Pancreas (tissue), 10 donors: ENCODE measurements at regions not wholly inside any gene's neighbourhood (a gene's known extent, or its start where the extent isn't known, plus 50 kb on each side); places are given as distances from the start of the nearest gene placed in this dataset.

Source experiments
- ATAC-seq, 4 donors: fragments of 200-7000 bp; cut with Tn5 transposase; one replicate each; pipeline versions ENCODE4 v1.8.0 to v1.9.1; 2020; ENCODE audit warnings: mild to moderate bottlenecking in 4 of 4, moderate library complexity in 4 of 4
- DNase-seq, 6 donors: peaks; one replicate each; pipeline ENCODE4 v3.0.0-alpha.2; 2020
- FAIRE-seq: peaks from 2 replicates; lab custom pipeline; 2012; peaks lifted over from hg19 to GRCh38; lab: Jason Lieb, UNC
- H3K27ac ChIP-seq, 4 donors: fragments of 200-600 bp; sonication (generic); 1 replicate in 3 of 4; 2 replicates in 1 of 4; pipeline versions ENCODE4 v1.5.0 to v1.8.0; 2020
- H3K27me3 ChIP-seq, 4 donors: fragments of 200-600 bp; one replicate each; pipeline ENCODE4 v1.8.0; 2021
- H3K36me3 ChIP-seq, 3 donors: fragments of 200-600 bp; sonication (generic) in 1 of 3; one replicate each; pipeline versions ENCODE4 v1.5.0 to v1.8.0; 2020 to 2021
- H3K4me1 ChIP-seq, 3 donors: fragments of 200-600 bp; one replicate each; pipeline ENCODE4 v1.8.0; 2021
- H3K4me3 ChIP-seq, 4 donors: fragments of 200-600 bp; sonication (generic) in 2 of 4; one replicate each; pipeline versions ENCODE4 v1.5.0 to v1.8.0; 2020 to 2021
- H3K9me3 ChIP-seq, 4 donors: fragments of 200-600 bp; one replicate each; pipeline ENCODE4 v1.8.0; 2021
- WGBS, 2 donors: extraction: QIAGEN DNeasy Blood & Tissue Kit; methylation state at CpG; one replicate each; pipeline ENCODE4 v1.1.7; 2013; 5-methylcytosine and 5-hydroxymethylcytosine counted together
- intact Hi-C, 3 donors: fragments of 100-400 bp; cut with DNase I; formaldehyde crosslinking; loops; one replicate each; pipeline versions ENCODE4 v1.11.1 to v1.14.2; 2022
- TF ChIP-seq, protein P1 (sequence below), 4 donors: fragments of 200-600 bp; sonication (generic) in 3 of 4; IDR thresholded peaks; one replicate each; pipeline versions ENCODE4 v1.5.0 to v1.8.0; 2021; ENCODE audit warnings: antibody characterized with exemption in 4 of 4
- donor health status: healthy with polysubstance abuse.
- donor health status: DM: no; HTN: no; CAD: no; lungs with moderate emphysema.
- donor health status: DM: no; HTN: no; CAD: no.
- donor health status: control.
- donor health status: control.
- donor health status: Bipolar disorder and iron deficiency.
- donor health status: DM: yes; HTN: yes; CAD: no.
- donor health status: DM: no; HTN: no; CAD: no.
- donor health status: DM: no; HTN: no; CAD: no.
- donor health status: DM: yes; HTN: yes; CAD: no.

DNA sequence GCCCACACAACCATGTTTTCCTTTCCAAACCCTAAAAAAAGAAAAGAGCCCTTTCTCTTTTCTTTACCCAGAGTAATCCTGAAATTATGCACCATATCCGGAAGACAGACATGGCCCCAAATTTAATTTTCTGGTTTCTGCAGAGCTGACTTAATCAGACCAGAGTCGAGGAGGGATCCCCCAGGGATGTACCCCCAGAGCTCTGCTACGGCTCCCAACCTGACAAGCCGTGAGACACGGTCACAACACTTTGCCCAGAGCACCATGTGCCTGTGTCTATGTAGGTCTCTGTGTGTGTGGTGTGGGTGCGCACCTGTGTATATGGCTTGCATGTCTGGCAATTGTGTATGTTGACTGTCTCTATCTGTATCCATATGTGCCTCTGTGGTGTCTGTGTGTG, 77.6 kb upstream of the CLMN start:
- Histone ChIP-seq H3K27me3 (no peaks in the 10 kb centered on the region), H3K36me3 (no peaks in the 10 kb centered on the region), H3K27ac (no peak overlapping the region), H3K4me3 (no peak overlapping the region), H3K4me1 (no peaks in the 10 kb centered on the region), H3K9me3 (no peaks in the 10 kb centered on the region)
- ATAC-seq (no peak), DNase-seq (no peak), FAIRE-seq (no peak)
- intact Hi-C loops = no loop called here
- TF ChIP-seq, protein P1, sequence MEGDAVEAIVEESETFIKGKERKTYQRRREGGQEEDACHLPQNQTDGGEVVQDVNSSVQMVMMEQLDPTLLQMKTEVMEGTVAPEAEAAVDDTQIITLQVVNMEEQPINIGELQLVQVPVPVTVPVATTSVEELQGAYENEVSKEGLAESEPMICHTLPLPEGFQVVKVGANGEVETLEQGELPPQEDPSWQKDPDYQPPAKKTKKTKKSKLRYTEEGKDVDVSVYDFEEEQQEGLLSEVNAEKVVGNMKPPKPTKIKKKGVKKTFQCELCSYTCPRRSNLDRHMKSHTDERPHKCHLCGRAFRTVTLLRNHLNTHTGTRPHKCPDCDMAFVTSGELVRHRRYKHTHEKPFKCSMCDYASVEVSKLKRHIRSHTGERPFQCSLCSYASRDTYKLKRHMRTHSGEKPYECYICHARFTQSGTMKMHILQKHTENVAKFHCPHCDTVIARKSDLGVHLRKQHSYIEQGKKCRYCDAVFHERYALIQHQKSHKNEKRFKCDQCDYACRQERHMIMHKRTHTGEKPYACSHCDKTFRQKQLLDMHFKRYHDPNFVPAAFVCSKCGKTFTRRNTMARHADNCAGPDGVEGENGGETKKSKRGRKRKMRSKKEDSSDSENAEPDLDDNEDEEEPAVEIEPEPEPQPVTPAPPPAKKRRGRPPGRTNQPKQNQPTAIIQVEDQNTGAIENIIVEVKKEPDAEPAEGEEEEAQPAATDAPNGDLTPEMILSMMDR (IDR thresholded peaks at IDR 0.05) = no peak
- WGBS, 2 donors = 86 to 95% methylated on average over 6 of the region's 6 CpGs

DNA sequence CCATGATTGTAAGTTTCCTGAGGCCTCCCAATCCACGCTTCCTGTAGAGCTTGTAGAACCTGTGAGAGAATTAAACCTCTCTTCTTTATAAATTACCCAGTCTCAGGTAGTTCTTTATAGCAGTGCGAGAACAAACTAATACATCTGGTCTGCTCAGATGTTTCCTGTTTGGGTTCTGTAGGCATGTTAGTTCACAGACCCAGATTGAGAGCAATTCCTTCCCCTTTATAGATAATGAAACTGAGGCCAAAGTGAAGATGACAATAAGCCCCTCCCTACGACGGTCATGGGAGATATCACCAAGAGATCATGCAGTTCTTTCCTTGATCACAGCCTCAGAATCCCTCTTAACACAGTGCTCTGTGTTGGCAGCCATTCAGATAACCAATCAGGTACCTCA, 76.5 kb upstream of the CLMN start:
- Histone ChIP-seq H3K27me3 (no peaks in the 10 kb centered on the region), H3K27ac (no peak overlapping the region), H3K4me3 (no peak overlapping the region), H3K4me1 (no peaks in the 10 kb centered on the region), H3K36me3 (no peaks in the 10 kb centered on the region), H3K9me3 (no peaks in the 10 kb centered on the region)
- ATAC-seq = no peak
- DNase-seq = no peak
- intact Hi-C loops = no loop called here
- WGBS, 2 donors = 69 to 73% methylated on average over 4 of the region's 4 CpGs
- FAIRE-seq = no peak
- TF ChIP-seq, protein P1 (IDR thresholded peaks at IDR 0.05) = no peak

GRCh38 chr14:95395098-95395737, 75.5 kb upstream of the CLMN start:
- no peak for ATAC-seq
- intact Hi-C loops = no loop called here
- TF ChIP-seq, protein P1 (IDR thresholded peaks at IDR 0.05) = no peak

DNA sequence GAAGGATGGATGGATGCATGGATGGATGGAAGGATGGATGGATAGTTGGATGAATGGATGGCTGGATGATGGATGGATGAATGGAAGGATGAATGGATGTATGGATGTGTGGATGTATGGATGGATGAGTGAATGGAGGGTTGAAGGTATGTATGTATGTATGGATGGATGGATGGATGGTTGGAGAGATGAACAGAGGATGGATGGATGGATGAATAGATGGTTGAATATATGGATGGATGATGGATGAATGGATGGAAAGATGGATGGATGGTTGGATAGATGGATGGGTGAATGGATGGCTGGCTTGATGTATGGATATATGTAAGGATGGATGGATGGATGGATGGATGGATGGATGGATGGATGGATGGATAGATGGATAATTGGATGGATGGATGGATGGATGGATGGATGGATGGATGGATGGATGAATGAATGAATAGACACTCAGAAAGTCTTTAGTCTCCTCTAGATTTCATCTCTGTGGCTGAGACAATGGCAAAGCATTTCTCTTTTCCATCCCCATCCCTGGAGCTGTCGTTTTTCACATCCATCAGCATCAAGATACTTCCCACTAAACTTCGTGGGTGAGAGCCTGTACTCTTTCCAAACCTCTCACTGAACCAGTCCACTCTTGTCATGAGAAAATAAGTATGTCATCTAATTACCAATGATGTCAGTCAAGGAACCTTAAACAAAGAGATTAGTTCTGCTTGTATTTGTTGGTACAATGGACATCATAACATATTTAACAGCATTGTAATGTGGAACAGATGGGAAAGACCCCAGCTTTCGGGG, 74.8 kb upstream of the CLMN start:
- Histone ChIP-seq H3K4me1 (no peaks in the 10 kb centered on the region), H3K36me3 (no peaks in the 10 kb centered on the region), H3K9me3 (no peaks in the 10 kb centered on the region), H3K27ac (no peak overlapping the region), H3K4me3 (no peak overlapping the region), H3K27me3 (no peaks in the 10 kb centered on the region)
- intact Hi-C loops = no loop called here
- DNase-seq (no peak), ATAC-seq (no peak), FAIRE-seq (no peak)
- TF ChIP-seq, protein P1 (IDR thresholded peaks at IDR 0.05) = no peak
- WGBS, 2 donors = 45 to 57% methylated on average over 3 of the region's 3 CpGs

More at GRCh38 chr14:95395098-95395737, 75.5 kb upstream of the CLMN start:
- H3K27ac ChIP-seq = no peak overlapping the region
- H3K4me1 ChIP-seq = no peaks in the 10 kb centered on the region
- no peak overlapping the region for H3K4me3 ChIP-seq
- DNase-seq (no peak), FAIRE-seq (no peak)
- no peaks in the 10 kb centered on the region for H3K9me3 ChIP-seq
- H3K27me3 ChIP-seq = no peaks in the 10 kb centered on the region
- 62 to 71% methylated on average over 6 of the region's 6 CpGs for WGBS, 2 donors
- no peaks in the 10 kb centered on the region for H3K36me3 ChIP-seq

GRCh38 chr14:95392841-95393240, 73.1 kb upstream of the CLMN start:
- no peak for FAIRE-seq
- H3K4me1 ChIP-seq = no peaks in the 10 kb centered on the region
- 81 to 83% methylated on average over 5 of the region's 5 CpGs for WGBS, 2 donors
- no peak overlapping the region for H3K4me3 ChIP-seq
- ATAC-seq = no peak
- H3K27ac ChIP-seq = no peak overlapping the region
- DNase-seq = no peak
- TF ChIP-seq, protein P1 (IDR thresholded peaks at IDR 0.05) = no peak
- intact Hi-C loops = no loop called here
- H3K9me3 ChIP-seq = no peaks in the 10 kb centered on the region
- no peaks in the 10 kb centered on the region for H3K36me3 ChIP-seq
- H3K27me3 ChIP-seq = no peaks in the 10 kb centered on the region
